ENCODE measurements at regions not wholly inside any gene's neighbourhood (a gene's known extent, or its start where the extent isn't known, plus 50 kb on each side); places are given as distances from the start of the nearest gene placed in this dataset.
"Not testable (repeated sequence)": the region's sequence is repeated elsewhere in the genome, so short reads cannot be mapped to it uniquely, and the experiment has no call there.

DNA sequence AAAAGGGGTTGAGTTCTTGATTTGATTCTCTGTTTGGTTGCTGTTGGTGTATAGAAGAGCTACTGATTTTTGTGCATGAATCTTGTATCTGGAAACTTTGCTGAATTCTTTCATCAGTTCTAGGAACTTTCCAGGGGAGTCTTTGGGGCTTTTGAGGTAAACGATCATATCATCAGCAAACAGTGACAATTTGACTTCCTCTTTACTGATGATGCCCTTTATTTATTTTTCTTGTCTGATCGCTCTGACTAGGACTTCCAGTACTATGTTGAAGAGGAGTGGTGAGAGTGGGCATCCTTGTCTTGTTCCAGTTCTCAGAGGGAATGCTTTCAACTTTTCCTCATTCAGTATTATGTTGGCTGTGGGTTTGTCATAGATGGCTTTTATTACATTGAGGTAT, 304.0 kb downstream of the MTERF1 start:
- TF ChIP-seq, protein P1, sequence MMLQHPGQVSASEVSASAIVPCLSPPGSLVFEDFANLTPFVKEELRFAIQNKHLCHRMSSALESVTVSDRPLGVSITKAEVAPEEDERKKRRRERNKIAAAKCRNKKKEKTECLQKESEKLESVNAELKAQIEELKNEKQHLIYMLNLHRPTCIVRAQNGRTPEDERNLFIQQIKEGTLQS (IDR thresholded peaks at IDR 0.05) = not testable (repeated sequence)
- TF ChIP-seq, protein P2, sequence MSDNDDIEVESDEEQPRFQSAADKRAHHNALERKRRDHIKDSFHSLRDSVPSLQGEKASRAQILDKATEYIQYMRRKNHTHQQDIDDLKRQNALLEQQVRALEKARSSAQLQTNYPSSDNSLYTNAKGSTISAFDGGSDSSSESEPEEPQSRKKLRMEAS (IDR thresholded peaks at IDR 0.05) = not testable (repeated sequence)
- TF ChIP-seq, protein P3, sequence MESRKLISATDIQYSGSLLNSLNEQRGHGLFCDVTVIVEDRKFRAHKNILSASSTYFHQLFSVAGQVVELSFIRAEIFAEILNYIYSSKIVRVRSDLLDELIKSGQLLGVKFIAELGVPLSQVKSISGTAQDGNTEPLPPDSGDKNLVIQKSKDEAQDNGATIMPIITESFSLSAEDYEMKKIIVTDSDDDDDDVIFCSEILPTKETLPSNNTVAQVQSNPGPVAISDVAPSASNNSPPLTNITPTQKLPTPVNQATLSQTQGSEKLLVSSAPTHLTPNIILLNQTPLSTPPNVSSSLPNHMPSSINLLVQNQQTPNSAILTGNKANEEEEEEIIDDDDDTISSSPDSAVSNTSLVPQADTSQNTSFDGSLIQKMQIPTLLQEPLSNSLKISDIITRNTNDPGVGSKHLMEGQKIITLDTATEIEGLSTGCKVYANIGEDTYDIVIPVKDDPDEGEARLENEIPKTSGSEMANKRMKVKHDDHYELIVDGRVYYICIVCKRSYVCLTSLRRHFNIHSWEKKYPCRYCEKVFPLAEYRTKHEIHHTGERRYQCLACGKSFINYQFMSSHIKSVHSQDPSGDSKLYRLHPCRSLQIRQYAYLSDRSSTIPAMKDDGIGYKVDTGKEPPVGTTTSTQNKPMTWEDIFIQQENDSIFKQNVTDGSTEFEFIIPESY (IDR thresholded peaks at IDR 0.05; ENCODE audit: extremely low read depth, insufficient replicate concordance, low read length) = not testable (repeated sequence)
- not testable (repeated sequence) for TF ChIP-seq SRF (IDR thresholded peaks at IDR 0.05; ENCODE audit: low read depth); EZH2 (IDR thresholded peaks at IDR 0.05); ZNF274 (IDR thresholded peaks at IDR 0.05; ENCODE audit: low read depth, low read length); RAD21 (IDR thresholded peaks at IDR 0.05; ENCODE audit: low read depth)
- TF ChIP-seq, protein P4, sequence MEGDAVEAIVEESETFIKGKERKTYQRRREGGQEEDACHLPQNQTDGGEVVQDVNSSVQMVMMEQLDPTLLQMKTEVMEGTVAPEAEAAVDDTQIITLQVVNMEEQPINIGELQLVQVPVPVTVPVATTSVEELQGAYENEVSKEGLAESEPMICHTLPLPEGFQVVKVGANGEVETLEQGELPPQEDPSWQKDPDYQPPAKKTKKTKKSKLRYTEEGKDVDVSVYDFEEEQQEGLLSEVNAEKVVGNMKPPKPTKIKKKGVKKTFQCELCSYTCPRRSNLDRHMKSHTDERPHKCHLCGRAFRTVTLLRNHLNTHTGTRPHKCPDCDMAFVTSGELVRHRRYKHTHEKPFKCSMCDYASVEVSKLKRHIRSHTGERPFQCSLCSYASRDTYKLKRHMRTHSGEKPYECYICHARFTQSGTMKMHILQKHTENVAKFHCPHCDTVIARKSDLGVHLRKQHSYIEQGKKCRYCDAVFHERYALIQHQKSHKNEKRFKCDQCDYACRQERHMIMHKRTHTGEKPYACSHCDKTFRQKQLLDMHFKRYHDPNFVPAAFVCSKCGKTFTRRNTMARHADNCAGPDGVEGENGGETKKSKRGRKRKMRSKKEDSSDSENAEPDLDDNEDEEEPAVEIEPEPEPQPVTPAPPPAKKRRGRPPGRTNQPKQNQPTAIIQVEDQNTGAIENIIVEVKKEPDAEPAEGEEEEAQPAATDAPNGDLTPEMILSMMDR (IDR thresholded peaks at IDR 0.05 in 2 of 3, conservative IDR thresholded peaks at IDR 0.05 in 1 of 3; ENCODE audit: borderline replicate concordance in 1 of 3, insufficient read depth in 1 of 3, low read depth in 2 of 3, low read length in 2 of 3) = not testable (repeated sequence)
